Thyroid gland (tissue), 4 donors: ENCODE measurements at regions not wholly inside any gene's neighbourhood (a gene's known extent, or its start where the extent isn't known, plus 50 kb on each side); places are given as distances from the start of the nearest gene placed in this dataset.

Experiments used
- CTCF ChIP-seq, 6 experiments: fragments of 200-600 bp in 3 of 6; fragments of 450-650 bp in 3 of 6; sonication (generic) in 3 of 6; IDR thresholded peaks; one replicate each; pipeline ENCODE4 v1.5.1; 2016 to 2019; ENCODE audit warnings: antibody characterized with exemption in 6 of 6, mild to moderate bottlenecking in 2 of 6, inconsistent platforms in 1 of 6, moderate library complexity in 1 of 6
- POLR2A ChIP-seq, 2 donors: fragments of 450-650 bp; IDR thresholded peaks; one replicate each; pipeline ENCODE4 v1.6.1; 2017; ENCODE audit warnings: antibody characterized with exemption in 2 of 2, mild to moderate bottlenecking in 2 of 2, moderate library complexity in 1 of 2

- TF ChIP-seq CTCF (IDR thresholded peaks at IDR 0.05) (no peak), POLR2A (IDR thresholded peaks at IDR 0.05) (no peak)
These were observed 76.2 kb upstream of the PLCL2 start for GRCh38 chr3:16808393-16809107.
